Astrocyte (in vitro differentiated cells and primary cell): ENCODE measurements at regions not wholly inside any gene's neighbourhood (a gene's known extent, or its start where the extent isn't known, plus 50 kb on each side); places are given as distances from the start of the nearest gene placed in this dataset.

Experiments used
- DNase-seq: peaks from one replicate; pipeline ENCODE4 v3.0.0-alpha.2; 2010; ENCODE audit warnings: low read depth
- FAIRE-seq: peaks from 2 replicates; lab custom pipeline; 2011; peaks lifted over from hg19 to GRCh38; lab: Jason Lieb, UNC
- H2AFZ ChIP-seq: 2 replicates; pipeline ENCODE4 v1.6.0; 2012; ENCODE audit warnings: low read depth, low read length, inconsistent platforms
- H3K27ac ChIP-seq: 2 replicates; pipeline ENCODE4 v1.5.1; 2011; ENCODE audit warnings: low read depth, low read length, inconsistent platforms
- H3K27me3 ChIP-seq: 2 replicates; pipeline ENCODE4 v1.6.0; 2011; ENCODE audit warnings: low read length, inconsistent platforms; ENCODE audit not compliant: insufficient read depth
- H3K36me3 ChIP-seq: 2 replicates; pipeline ENCODE4 v1.5.1; 2011; ENCODE audit warnings: low read length, inconsistent platforms; ENCODE audit not compliant: insufficient read depth
- H3K4me1 ChIP-seq: 2 replicates; pipeline ENCODE4 v1.5.1; 2011; ENCODE audit warnings: low read length, inconsistent platforms; ENCODE audit not compliant: insufficient read depth
- H3K4me2 ChIP-seq: 2 replicates; pipeline ENCODE4 v1.6.0; 2012; ENCODE audit warnings: low read length, inconsistent platforms
- H3K4me3 ChIP-seq: 2 replicates; pipeline ENCODE4 v1.5.1; 2011; ENCODE audit warnings: low read depth, mild to moderate bottlenecking, low read length, inconsistent platforms; ENCODE audit not compliant: insufficient read depth
- H3K79me2 ChIP-seq: 2 replicates; pipeline ENCODE4 v1.6.0; 2012; ENCODE audit warnings: mild to moderate bottlenecking, low read length, inconsistent platforms; ENCODE audit not compliant: insufficient read depth
- H3K9ac ChIP-seq: 2 replicates; pipeline ENCODE4 v1.6.0; 2012; ENCODE audit warnings: mild to moderate bottlenecking, low read length, inconsistent platforms
- H3K9me3 ChIP-seq: 2 replicates; pipeline ENCODE4 v1.5.1; 2012; ENCODE audit warnings: low read depth, mild to moderate bottlenecking, low read length, inconsistent platforms; ENCODE audit not compliant: insufficient read depth
- H4K20me1 ChIP-seq: 2 replicates; pipeline ENCODE4 v1.6.0; 2012; ENCODE audit warnings: low read length, inconsistent platforms; ENCODE audit not compliant: insufficient read depth
- H3K27ac Mint-ChIP-seq: one replicate; pipeline ENCODE4 v1.8.0; 2021; ENCODE audit warnings: mild to moderate bottlenecking, mixed read lengths; ENCODE audit not compliant: unreplicated experiment
- H3K27me3 Mint-ChIP-seq: one replicate; pipeline ENCODE4 v1.8.0; 2021; ENCODE audit warnings: low read depth, mixed read lengths; ENCODE audit not compliant: unreplicated experiment
- H3K36me3 Mint-ChIP-seq: one replicate; pipeline ENCODE4 v1.8.0; 2021; ENCODE audit warnings: low read depth, mixed read lengths; ENCODE audit not compliant: unreplicated experiment
- H3K4me1 Mint-ChIP-seq: one replicate; pipeline ENCODE4 v1.8.0; 2021; ENCODE audit warnings: low read depth, mixed read lengths; ENCODE audit not compliant: unreplicated experiment
- H3K4me3 Mint-ChIP-seq: one replicate; pipeline ENCODE4 v1.8.0; 2021; ENCODE audit warnings: mild to moderate bottlenecking, moderate library complexity, mixed read lengths; ENCODE audit not compliant: unreplicated experiment
- H3K9me3 Mint-ChIP-seq: one replicate; pipeline ENCODE4 v1.8.0; 2021; ENCODE audit warnings: mild to moderate bottlenecking, mixed read lengths; ENCODE audit not compliant: unreplicated experiment
- EZH2 ChIP-seq: IDR thresholded peaks from 2 replicates; pipeline ENCODE4 v1.6.1; 2012; ENCODE audit warnings: mild to moderate bottlenecking, low read length, inconsistent platforms; ENCODE audit not compliant: insufficient read depth
- TF ChIP-seq, protein P1 (sequence below): IDR thresholded peaks from 2 replicates; pipeline ENCODE4 v1.5.1; 2011; ENCODE audit warnings: low read depth, mild to moderate bottlenecking, inconsistent platforms, low read length, moderate library complexity; ENCODE audit not compliant: insufficient read depth

DNA sequence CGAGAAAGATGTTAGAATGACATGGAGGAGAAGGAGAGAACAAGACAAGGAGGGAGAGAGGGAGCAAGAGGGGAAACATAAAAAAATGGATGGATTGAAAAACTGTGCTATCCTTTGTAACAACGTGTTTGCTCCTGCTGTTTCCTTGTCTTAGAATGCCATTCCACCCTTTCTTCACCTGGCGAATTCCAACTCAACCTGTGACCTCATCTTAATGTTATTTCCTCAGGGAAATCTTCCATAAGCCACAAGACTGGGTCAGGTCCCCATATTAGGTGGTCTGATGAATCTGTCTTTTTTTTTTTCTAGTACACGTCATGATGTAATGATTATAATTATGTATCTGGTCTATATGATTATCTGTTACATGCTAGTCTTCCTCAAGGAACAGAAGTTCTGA, 195.0 kb upstream of the MAF start:
- Mint-ChIP-seq H3K4me3 (no peak overlapping the region), H3K36me3 (no peaks in the 10 kb centered on the region), H3K27me3 (no peaks in the 10 kb centered on the region), H3K27ac (peak overlapping the region; percentile 10), H3K4me1 (peaks cover 4% of the 10 kb centered on the region), H3K9me3 (peaks cover 2% of the 10 kb centered on the region)
- Histone ChIP-seq H3K27ac (no peak overlapping the region), H3K79me2 (no peaks in the 10 kb centered on the region), H4K20me1 (no peaks in the 10 kb centered on the region), H2AFZ (no peak overlapping the region), H3K4me3 (no peak overlapping the region), H3K9me3 (no peaks in the 10 kb centered on the region), H3K4me1 (peaks cover 2% of the 10 kb centered on the region), H3K27me3 (peaks cover 3% of the 10 kb centered on the region), H3K36me3 (no peaks in the 10 kb centered on the region), H3K9ac (no peak overlapping the region), H3K4me2 (no peak overlapping the region)
- TF ChIP-seq EZH2, result no peak
- TF ChIP-seq, protein P1, sequence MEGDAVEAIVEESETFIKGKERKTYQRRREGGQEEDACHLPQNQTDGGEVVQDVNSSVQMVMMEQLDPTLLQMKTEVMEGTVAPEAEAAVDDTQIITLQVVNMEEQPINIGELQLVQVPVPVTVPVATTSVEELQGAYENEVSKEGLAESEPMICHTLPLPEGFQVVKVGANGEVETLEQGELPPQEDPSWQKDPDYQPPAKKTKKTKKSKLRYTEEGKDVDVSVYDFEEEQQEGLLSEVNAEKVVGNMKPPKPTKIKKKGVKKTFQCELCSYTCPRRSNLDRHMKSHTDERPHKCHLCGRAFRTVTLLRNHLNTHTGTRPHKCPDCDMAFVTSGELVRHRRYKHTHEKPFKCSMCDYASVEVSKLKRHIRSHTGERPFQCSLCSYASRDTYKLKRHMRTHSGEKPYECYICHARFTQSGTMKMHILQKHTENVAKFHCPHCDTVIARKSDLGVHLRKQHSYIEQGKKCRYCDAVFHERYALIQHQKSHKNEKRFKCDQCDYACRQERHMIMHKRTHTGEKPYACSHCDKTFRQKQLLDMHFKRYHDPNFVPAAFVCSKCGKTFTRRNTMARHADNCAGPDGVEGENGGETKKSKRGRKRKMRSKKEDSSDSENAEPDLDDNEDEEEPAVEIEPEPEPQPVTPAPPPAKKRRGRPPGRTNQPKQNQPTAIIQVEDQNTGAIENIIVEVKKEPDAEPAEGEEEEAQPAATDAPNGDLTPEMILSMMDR, result no peak
- DNase-seq, result no peak
- FAIRE-seq, result no peak

- Histone ChIP-seq H3K9ac (no peak overlapping the region), H3K27ac (no peak overlapping the region), H3K36me3 (no peaks in the 10 kb centered on the region), H3K9me3 (no peaks in the 10 kb centered on the region), H4K20me1 (no peaks in the 10 kb centered on the region), H2AFZ (no peak overlapping the region), H3K79me2 (no peaks in the 10 kb centered on the region), H3K4me1 (peaks cover 2% of the 10 kb centered on the region), H3K27me3 (peaks cover 3% of the 10 kb centered on the region), H3K4me3 (no peak overlapping the region), H3K4me2 (no peak overlapping the region)
- peaks cover 2% of the 10 kb centered on the region for H3K9me3 Mint-ChIP-seq
- TF ChIP-seq EZH2, result no peak
- TF ChIP-seq, protein P1, result no peak
- H3K27ac Mint-ChIP-seq, result no peak overlapping the region
- H3K36me3 Mint-ChIP-seq, result no peaks in the 10 kb centered on the region
- no peaks in the 10 kb centered on the region for H3K27me3 Mint-ChIP-seq
- DNase-seq (no peak), FAIRE-seq (no peak)
- no peak overlapping the region for H3K4me3 Mint-ChIP-seq
- peaks cover 4% of the 10 kb centered on the region for H3K4me1 Mint-ChIP-seq
Observed at GRCh38 chr16:79794941-79795340, 194.4 kb upstream of the MAF start.

DNA sequence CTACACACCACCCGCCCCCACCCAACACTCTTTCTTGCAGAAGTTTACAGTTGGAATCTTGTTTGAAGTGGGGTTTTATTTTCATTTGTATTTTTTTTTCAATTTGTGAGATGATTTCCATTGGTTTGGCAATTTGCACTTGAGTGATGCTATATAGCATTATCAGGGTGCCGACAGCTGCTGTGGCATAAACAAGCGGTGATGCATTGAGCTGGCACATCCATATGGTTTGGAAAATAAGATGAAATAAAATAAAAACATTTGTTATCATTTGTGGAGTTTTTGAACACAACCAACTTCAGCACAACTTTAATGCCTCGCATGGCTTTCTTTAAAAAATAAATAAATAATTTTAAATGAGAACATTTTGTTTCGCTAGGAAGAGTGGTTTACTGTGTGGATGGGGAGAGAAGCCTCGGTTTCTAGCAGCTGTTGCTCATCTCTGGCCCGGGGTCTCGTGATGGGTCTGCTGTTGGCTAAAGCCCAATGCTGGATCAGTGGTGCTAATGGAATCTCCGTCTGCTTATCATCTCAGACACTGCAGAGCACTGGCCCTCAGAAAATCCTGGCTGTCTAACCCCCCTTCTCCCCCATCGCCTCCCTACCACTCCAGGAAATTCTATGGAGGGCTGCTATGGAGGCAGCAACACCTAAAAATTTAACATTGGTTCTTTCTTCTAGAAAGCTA, 192.3 kb upstream of the MAF start:
- Mint-ChIP-seq H3K4me1 (peaks cover 4% of the 10 kb centered on the region), H3K27me3 (peaks cover 3% of the 10 kb centered on the region), H3K9me3 (peaks cover 2% of the 10 kb centered on the region), H3K27ac (no peak overlapping the region), H3K36me3 (no peaks in the 10 kb centered on the region), H3K4me3 (no peak overlapping the region)
- Histone ChIP-seq H3K27ac (no peak overlapping the region), H3K27me3 (peaks cover 3% of the 10 kb centered on the region), H3K9me3 (no peaks in the 10 kb centered on the region), H3K36me3 (no peaks in the 10 kb centered on the region), H3K4me3 (no peak overlapping the region), H3K4me1 (peaks cover 2% of the 10 kb centered on the region), H2AFZ (no peak overlapping the region), H3K79me2 (no peaks in the 10 kb centered on the region), H3K9ac (no peak overlapping the region), H3K4me2 (no peak overlapping the region), H4K20me1 (no peaks in the 10 kb centered on the region)
- DNase-seq, result no peak
- TF ChIP-seq, protein P1, result no peak
- TF ChIP-seq EZH2, result no peak
- FAIRE-seq, result no peak
